OCI-LY7 (cell line): ENCODE measurements at regions not wholly inside any gene's neighbourhood (a gene's known extent, or its start where the extent isn't known, plus 50 kb on each side); places are given as distances from the start of the nearest gene placed in this dataset.

ENCODE experiments used
- BruUV-seq: library from RNA; stranded (reverse); fragments of 400-500 nt; replicated peaks from 2 replicates; lab custom pipeline; 2021; lab: Mats Ljungman, UMichigan
- CTCF ChIA-PET: fragments of 300-600 bp; sonication (Branson Sonifier 250); formaldehyde crosslinking; loops from one replicate; lab custom pipeline; 2022; ENCODE audit warnings: antibody characterized with exemption; ENCODE audit not compliant: unreplicated experiment; lab: Charles Lee
- POLR2A ChIA-PET: fragments of 300-600 bp; sonication (Branson Sonifier 250); formaldehyde crosslinking; loops from one replicate; lab custom pipeline; 2022; ENCODE audit warnings: antibody characterized with exemption; lab: Charles Lee
- DNase-seq: peaks from one replicate; pipeline ENCODE4 v3.0.0-alpha.2; 2015; ENCODE audit warnings: low spot score
- H2AFZ ChIP-seq: fragments of 200-600 bp; sonication (generic), shearing (Covaris generic); 2 replicates; pipeline ENCODE4 v1.6.1; 2014; ENCODE audit warnings: mild to moderate bottlenecking, antibody characterized with exemption, low read length, moderate library complexity
- H3K27ac ChIP-seq: fragments of 200-600 bp; sonication (generic); 2 replicates; pipeline ENCODE4 v1.5.1; 2014; ENCODE audit warnings: mixed run types, low read depth, mild to moderate bottlenecking, moderate library complexity, low read length, inconsistent platforms; ENCODE audit not compliant: poor library complexity, severe bottlenecking
- H3K36me3 ChIP-seq: fragments of 200-600 bp; sonication (generic); 2 replicates; pipeline ENCODE4 v1.6.1; 2014; ENCODE audit warnings: mild to moderate bottlenecking, antibody characterized with exemption, low read length, moderate library complexity, mixed read lengths; ENCODE audit not compliant: insufficient read depth
- H3K4me1 ChIP-seq: fragments of 200-600 bp; sonication (generic); 2 replicates; pipeline ENCODE4 v1.5.1; 2014; ENCODE audit warnings: mild to moderate bottlenecking, low read length; ENCODE audit not compliant: insufficient read depth, poor library complexity, severe bottlenecking
- H3K4me2 ChIP-seq: fragments of 200-600 bp; sonication (generic); 2 replicates; pipeline ENCODE4 v1.6.1; 2014; ENCODE audit warnings: mild to moderate bottlenecking, low read length
- H3K4me3 ChIP-seq: fragments of 200-600 bp; sonication (generic); 2 replicates; pipeline ENCODE4 v1.5.1; 2014; ENCODE audit warnings: mild to moderate bottlenecking, low read depth, low read length; ENCODE audit not compliant: poor library complexity, severe bottlenecking
- H3K79me2 ChIP-seq: fragments of 200-600 bp; sonication (generic); 2 replicates; pipeline ENCODE4 v1.6.1; 2016; ENCODE audit warnings: low read depth, mild to moderate bottlenecking, low read length, moderate library complexity, mixed read lengths; ENCODE audit not compliant: insufficient read depth
- H3K9me2 ChIP-seq: fragments of 200-600 bp; sonication (generic); 2 replicates; pipeline ENCODE4 v1.6.1; 2016; ENCODE audit warnings: mild to moderate bottlenecking, low read length, mixed read lengths; ENCODE audit not compliant: insufficient read depth
- H3K9me3 ChIP-seq: fragments of 200-600 bp; sonication (generic); 2 replicates; pipeline ENCODE4 v1.6.1; 2014; ENCODE audit warnings: mild to moderate bottlenecking, mixed run types, low read length, mixed read lengths
- H4K20me1 ChIP-seq: fragments of 200-600 bp; sonication (generic); 2 replicates; pipeline ENCODE4 v1.6.1; 2014; ENCODE audit warnings: mild to moderate bottlenecking, antibody characterized with exemption, low read length, moderate library complexity, mixed read lengths; ENCODE audit not compliant: insufficient read depth
- EZH2phosphoT487 ChIP-seq: fragments of 200-600 bp; sonication (generic); IDR thresholded peaks from 2 replicates; pipeline ENCODE4 v1.6.1; 2018; ENCODE audit warnings: low read depth, borderline replicate concordance, mild to moderate bottlenecking, mixed run types, antibody characterized with exemption, low read length, moderate library complexity, mixed read lengths
- intact Hi-C: fragments of 100-400 bp; cut with micrococcal nuclease; formaldehyde crosslinking; loops from one replicate; pipeline ENCODE4 v1.10.0; 2022; ENCODE audit not compliant: unreplicated experiment
- TF ChIP-seq, protein P1 (sequence below): fragments of 200-600 bp; sonication (generic); conservative IDR thresholded peaks from 2 replicates; pipeline ENCODE4 v1.5.1; 2014; ENCODE audit warnings: mild to moderate bottlenecking, antibody characterized with exemption, low read length, moderate library complexity, mixed read lengths

DNA sequence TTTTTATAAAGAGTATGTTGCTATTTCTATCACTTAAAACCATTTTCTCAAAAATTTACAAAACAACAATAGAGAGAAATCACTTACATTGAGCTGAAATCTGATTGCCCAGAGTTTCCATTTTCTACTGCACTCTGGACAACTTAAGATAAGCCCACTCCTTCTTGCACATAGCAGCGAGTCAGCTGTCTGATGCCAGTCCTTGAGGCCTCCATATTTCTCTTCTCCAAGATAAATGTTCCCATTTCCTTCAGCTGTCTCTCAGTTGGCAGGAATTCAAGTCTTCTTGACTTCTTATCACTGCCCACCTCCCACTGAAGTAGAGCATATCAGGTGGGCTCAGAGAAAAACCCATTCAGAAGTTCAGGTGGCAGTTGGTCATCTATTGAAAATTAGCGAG, 78.5 kb upstream of the PIP5K1B start:
- H3K36me3 ChIP-seq: no peaks in the 10 kb centered on the region
- CTCF ChIA-PET: no interaction called here
- BruUV-seq: no TSS peak

DNA sequence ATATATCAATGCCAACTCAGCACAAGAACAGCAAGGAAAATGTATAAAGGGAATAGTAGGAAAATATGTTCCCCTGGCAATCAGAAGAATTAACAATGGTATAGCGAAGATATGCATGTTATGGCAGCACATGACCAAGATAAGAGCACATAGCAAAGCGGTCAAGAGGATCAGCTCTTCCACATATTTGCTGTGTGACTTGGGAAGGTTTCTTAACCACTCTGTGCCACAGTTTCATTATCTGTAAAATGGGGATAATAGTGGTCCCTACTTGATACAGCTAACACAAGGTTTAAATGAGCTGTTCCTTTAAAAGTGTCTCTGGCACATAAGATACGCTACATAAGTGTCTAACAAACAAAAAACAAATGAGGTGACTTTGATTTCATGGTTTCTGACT, 77.9 kb upstream of the PIP5K1B start:
- H3K4me1 ChIP-seq: peaks cover 5% of the 10 kb centered on the region
- no peaks in the 10 kb centered on the region for H3K36me3 ChIP-seq
- no TSS peak for BruUV-seq
- H3K9me2 ChIP-seq: no peaks in the 10 kb centered on the region
- H3K9me3 ChIP-seq: no peaks in the 10 kb centered on the region
- H2AFZ ChIP-seq: no peak overlapping the region
- H3K4me2 ChIP-seq: no peak overlapping the region
- H4K20me1 ChIP-seq: no peaks in the 10 kb centered on the region
- intact Hi-C loops: no loop called here
- no peak for DNase-seq
- ChIA-PET CTCF (no interaction called here), POLR2A (interaction anchor here (0.8 to 1.3 kb wide), 3 partner anchors 9 to 385 kb away, joined by 3 to 4 read pairs (median 3); no protein-coding TSS in a partner anchor)
- no peaks in the 10 kb centered on the region for H3K79me2 ChIP-seq
- no peak overlapping the region for H3K27ac ChIP-seq
- TF ChIP-seq EZH2phosphoT487: no peak
- TF ChIP-seq, protein P1, sequence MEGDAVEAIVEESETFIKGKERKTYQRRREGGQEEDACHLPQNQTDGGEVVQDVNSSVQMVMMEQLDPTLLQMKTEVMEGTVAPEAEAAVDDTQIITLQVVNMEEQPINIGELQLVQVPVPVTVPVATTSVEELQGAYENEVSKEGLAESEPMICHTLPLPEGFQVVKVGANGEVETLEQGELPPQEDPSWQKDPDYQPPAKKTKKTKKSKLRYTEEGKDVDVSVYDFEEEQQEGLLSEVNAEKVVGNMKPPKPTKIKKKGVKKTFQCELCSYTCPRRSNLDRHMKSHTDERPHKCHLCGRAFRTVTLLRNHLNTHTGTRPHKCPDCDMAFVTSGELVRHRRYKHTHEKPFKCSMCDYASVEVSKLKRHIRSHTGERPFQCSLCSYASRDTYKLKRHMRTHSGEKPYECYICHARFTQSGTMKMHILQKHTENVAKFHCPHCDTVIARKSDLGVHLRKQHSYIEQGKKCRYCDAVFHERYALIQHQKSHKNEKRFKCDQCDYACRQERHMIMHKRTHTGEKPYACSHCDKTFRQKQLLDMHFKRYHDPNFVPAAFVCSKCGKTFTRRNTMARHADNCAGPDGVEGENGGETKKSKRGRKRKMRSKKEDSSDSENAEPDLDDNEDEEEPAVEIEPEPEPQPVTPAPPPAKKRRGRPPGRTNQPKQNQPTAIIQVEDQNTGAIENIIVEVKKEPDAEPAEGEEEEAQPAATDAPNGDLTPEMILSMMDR: no peak
- H3K4me3 ChIP-seq: no peak overlapping the region

More for the DNA sequence above, 78.5 kb upstream of the PIP5K1B start:
- H3K4me1 ChIP-seq: peaks cover 5% of the 10 kb centered on the region
- no peak for TF ChIP-seq EZH2phosphoT487
- TF ChIP-seq, protein P1: no peak
- no peak overlapping the region for H3K4me3 ChIP-seq
- H4K20me1 ChIP-seq: no peaks in the 10 kb centered on the region
- no peaks in the 10 kb centered on the region for H3K79me2 ChIP-seq
- DNase-seq: no peak
- H2AFZ ChIP-seq: no peak overlapping the region
- no peaks in the 10 kb centered on the region for H3K9me3 ChIP-seq
- no peak overlapping the region for H3K27ac ChIP-seq
- POLR2A ChIA-PET: interaction anchor here (0.8 to 1.3 kb wide), 3 partner anchors 10 to 386 kb away, joined by 3 to 4 read pairs (median 3); no protein-coding TSS in a partner anchor
- no peaks in the 10 kb centered on the region for H3K9me2 ChIP-seq
- intact Hi-C loops: no loop called here
- no peak overlapping the region for H3K4me2 ChIP-seq

DNA sequence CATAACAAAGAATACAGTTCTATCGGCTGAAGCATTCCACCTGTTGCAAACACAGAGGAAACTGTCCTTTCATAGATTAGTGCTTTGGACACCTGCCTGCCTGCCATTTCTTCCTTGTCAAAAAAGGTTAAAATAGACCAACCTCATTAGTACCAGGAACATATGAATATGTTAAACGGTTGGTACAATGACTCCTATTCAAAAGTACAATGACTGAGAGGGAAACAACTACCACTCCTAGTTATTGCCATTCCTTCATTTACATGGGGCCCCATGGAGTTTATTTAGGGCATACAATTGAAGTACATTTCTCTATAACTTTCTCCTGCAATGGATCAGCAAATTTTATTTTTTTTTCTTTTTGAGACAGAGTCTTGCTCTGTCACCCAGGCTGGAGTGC, 77.4 kb upstream of the PIP5K1B start:
- Histone ChIP-seq H3K36me3 (no peaks in the 10 kb centered on the region), H3K9me3 (no peaks in the 10 kb centered on the region), H4K20me1 (no peaks in the 10 kb centered on the region), H3K79me2 (no peaks in the 10 kb centered on the region), H2AFZ (no peak overlapping the region), H3K27ac (no peak overlapping the region), H3K4me3 (no peak overlapping the region), H3K4me2 (no peak overlapping the region), H3K9me2 (no peaks in the 10 kb centered on the region), H3K4me1 (peaks cover 5% of the 10 kb centered on the region)
- no TSS peak for BruUV-seq
- TF ChIP-seq EZH2phosphoT487: no peak
- TF ChIP-seq, protein P1: no peak
- ChIA-PET CTCF (no interaction called here), POLR2A (interaction anchor here (1.3 kb wide), 1 partner anchor 10 kb away, joined by 4 read pairs; no protein-coding TSS in a partner anchor)
- intact Hi-C loops: no loop called here
- DNase-seq: no peak
